Effector memory CD8-positive, alpha-beta T cell (primary cell): ENCODE measurements at regions not wholly inside any gene's neighbourhood (a gene's known extent, or its start where the extent isn't known, plus 50 kb on each side); places are given as distances from the start of the nearest gene placed in this dataset.

Source experiments
- ATAC-seq: fragments of 150-1000 bp; cut with Tn5 transposase; replicated peaks from 2 replicates; pipeline ENCODE4 v1.10.0; 2021; ENCODE audit warnings: mild to moderate bottlenecking, moderate library complexity
- DNase-seq, 3 experiments: peaks; one replicate each; pipeline ENCODE4 v3.0.0; 2021
- H3K27ac Mint-ChIP-seq, 2 donors: one replicate each; pipeline ENCODE4 v1.8.0; 2022; ENCODE audit warnings: mild to moderate bottlenecking in 2 of 2, mixed read lengths in 2 of 2, moderate library complexity in 2 of 2
- H3K27me3 Mint-ChIP-seq, 2 donors: one replicate each; pipeline ENCODE4 v1.8.0; 2022; ENCODE audit warnings: mixed read lengths in 2 of 2
- H3K36me3 Mint-ChIP-seq: one replicate; pipeline ENCODE4 v1.8.0; 2022; ENCODE audit warnings: mild to moderate bottlenecking, moderate library complexity, mixed read lengths; ENCODE audit not compliant: insufficient read depth
- H3K4me1 Mint-ChIP-seq, 2 donors: one replicate each; pipeline ENCODE4 v1.8.0; 2022; ENCODE audit warnings: low read depth in 2 of 2, mixed read lengths in 2 of 2
- H3K4me3 Mint-ChIP-seq, 2 donors: one replicate each; pipeline ENCODE4 v1.8.0; 2022; ENCODE audit warnings: mild to moderate bottlenecking in 2 of 2, mixed read lengths in 2 of 2, moderate library complexity in 2 of 2
- H3K9me3 Mint-ChIP-seq, 2 donors: one replicate each; pipeline ENCODE4 v1.8.0; 2022; ENCODE audit warnings: mixed read lengths in 2 of 2

DNA sequence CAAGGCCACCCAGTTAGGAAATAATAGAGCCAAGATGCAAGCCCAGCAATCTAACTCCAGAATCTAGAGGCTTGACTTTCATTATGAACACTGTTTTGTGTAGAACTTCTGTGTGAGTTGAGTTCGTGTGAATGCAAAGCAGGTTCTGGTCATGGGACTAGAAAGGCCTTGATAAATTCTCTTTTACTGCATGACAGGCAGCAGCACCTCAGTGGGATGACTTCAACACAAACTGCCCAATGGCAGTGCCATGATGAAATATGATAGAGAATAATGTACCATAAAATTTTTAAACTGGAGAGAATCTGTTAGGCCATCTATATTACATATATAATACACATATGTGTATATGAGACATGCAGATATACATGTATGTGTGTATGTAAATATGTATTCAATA lies 214.5 kb downstream of the KLF5 start:
- no peaks in the 10 kb centered on the region for H3K36me3 Mint-ChIP-seq
- H3K27ac Mint-ChIP-seq, result no peak overlapping the region
- H3K4me3 Mint-ChIP-seq, result no peak overlapping the region
- H3K9me3 Mint-ChIP-seq, result no peaks in the 10 kb centered on the region
- peaks cover 0 to 2% of the 10 kb centered on the region in 2 donors for H3K4me1 Mint-ChIP-seq
- DNase-seq (no peak), ATAC-seq (no peak)
- no peaks in the 10 kb centered on the region for H3K27me3 Mint-ChIP-seq

DNA sequence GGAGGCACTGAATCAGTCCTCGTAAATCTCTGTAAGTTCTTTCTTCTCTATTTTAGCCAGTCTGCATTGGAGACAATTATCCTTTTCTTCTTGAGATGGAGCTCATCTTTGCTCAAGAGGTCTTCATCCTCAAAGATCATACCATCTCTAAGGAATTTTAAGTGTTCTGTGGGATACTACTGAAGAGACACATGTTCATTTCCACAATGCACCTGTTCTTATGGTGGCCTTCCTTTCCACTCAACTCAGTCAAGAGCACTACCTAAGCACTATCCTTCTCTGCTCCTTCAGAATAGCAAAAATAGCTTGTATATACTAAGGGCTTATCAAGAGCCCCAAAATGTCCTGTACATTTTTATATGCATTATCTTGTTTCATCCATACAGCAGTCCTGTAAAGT lies 214.0 kb downstream of the KLF5 start:
- Mint-ChIP-seq H3K27me3 (no peaks in the 10 kb centered on the region), H3K27ac (no peak overlapping the region), H3K9me3 (no peaks in the 10 kb centered on the region)

DNA sequence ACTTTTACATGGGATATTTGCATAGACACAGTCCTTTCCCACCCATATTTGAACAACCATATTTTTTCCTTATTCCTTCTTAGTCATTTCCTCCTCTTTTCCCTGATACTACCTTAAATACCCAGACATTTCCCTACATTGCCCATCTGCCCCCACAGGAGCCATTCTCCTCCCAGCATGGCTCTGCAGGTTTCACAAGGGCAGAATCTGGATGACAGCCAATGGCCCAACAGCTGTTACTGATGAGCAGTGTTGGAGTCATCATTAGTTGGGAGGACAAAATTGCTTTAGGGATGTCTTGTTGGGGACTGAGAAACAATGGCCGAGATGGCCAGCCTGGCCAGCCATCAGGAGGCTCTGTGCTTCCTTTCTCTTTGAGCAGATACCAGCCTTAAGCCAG lies 209.5 kb downstream of the KLF5 start:
- Mint-ChIP-seq H3K4me3 (no peak overlapping the region), H3K36me3 (no peaks in the 10 kb centered on the region), H3K27me3 (peaks cover 9 to 21% of the 10 kb centered on the region in 2 donors), H3K27ac (no peak overlapping the region), H3K4me1 (no peaks in the 10 kb centered on the region), H3K9me3 (no peaks in the 10 kb centered on the region)
- no peak for DNase-seq
- no peak for ATAC-seq

More for the DNA sequence above, 214.0 kb downstream of the KLF5 start:
- Mint-ChIP-seq H3K4me1 (peaks cover 0 to 2% of the 10 kb centered on the region in 2 donors), H3K4me3 (no peak overlapping the region), H3K36me3 (no peaks in the 10 kb centered on the region)
- DNase-seq (no peak), ATAC-seq (no peak)

DNA sequence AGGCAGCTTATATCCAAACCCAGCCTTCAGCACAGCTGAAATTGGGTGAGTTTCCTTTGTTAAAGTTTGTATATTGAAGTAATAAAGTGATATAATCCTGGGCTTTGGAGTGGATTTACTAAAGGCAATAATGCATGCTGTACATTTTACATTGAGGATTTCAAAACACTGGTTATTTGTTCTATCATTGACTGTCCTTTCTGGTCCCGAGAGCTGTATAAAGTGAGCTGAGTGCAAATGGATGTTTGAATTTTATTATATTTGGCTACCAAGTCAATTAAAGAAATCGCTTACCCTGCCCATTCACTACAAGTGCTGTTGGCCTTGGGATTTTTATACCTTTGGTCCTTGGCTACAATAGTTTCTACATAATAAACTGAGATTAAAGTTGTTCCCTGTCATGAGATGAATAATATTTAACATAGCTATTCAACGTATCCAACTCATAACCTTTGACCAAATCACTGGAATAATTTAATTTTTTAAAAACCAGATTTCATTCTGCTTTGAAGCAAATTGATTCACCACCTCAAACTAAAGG lies 207.9 kb downstream of the KLF5 start:
- Mint-ChIP-seq H3K36me3 (no peaks in the 10 kb centered on the region), H3K27ac (no peak overlapping the region), H3K4me1 (no peaks in the 10 kb centered on the region), H3K4me3 (no peak overlapping the region), H3K27me3 (peaks cover 15 to 28% of the 10 kb centered on the region in 2 donors), H3K9me3 (no peaks in the 10 kb centered on the region)
- ATAC-seq, result no peak
- DNase-seq, result no peak

DNA sequence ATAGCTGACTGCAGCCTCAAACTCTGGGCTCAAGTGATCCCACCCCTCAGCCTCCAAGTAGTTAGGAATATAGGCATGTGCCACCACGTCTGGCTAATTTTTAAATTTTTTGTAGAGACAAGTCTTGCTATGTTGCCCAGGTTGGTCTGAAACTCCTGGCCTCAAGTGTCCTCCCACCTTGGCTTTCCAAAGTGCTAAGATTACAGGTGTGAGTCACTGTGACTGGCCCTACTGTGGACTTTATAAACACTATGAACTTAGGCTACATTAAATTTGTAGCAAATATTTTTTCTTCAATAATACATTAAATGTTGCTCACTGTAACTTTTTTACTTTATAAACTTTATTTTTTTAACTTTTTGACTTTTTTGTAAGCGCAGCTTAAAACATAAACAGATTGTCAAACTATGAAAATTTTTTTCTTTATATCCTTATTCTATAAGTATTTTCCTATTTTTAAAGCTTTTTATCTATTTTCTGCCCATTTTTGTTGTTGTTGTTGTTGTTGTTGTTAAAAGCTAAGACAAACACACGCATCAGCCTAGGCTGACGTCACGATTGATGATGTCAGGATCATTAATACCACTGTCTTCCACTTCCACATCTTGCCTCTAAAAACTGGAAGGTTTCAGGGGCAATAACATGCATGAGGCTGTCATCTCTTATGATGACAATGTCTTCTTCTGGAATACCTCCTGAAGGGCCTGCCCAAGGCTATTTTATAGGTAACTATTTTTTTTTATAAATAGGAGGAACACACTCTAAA lies 204.2 kb downstream of the KLF5 start:
- peaks cover 35 to 43% of the 10 kb centered on the region in 2 donors for H3K27me3 Mint-ChIP-seq
- H3K36me3 Mint-ChIP-seq, result no peaks in the 10 kb centered on the region
- ATAC-seq, result no peak
- H3K9me3 Mint-ChIP-seq, result no peaks in the 10 kb centered on the region
- H3K4me1 Mint-ChIP-seq, result no peaks in the 10 kb centered on the region
- no peak overlapping the region for H3K4me3 Mint-ChIP-seq
- H3K27ac Mint-ChIP-seq, result no peak overlapping the region
- DNase-seq, result no peak

DNA sequence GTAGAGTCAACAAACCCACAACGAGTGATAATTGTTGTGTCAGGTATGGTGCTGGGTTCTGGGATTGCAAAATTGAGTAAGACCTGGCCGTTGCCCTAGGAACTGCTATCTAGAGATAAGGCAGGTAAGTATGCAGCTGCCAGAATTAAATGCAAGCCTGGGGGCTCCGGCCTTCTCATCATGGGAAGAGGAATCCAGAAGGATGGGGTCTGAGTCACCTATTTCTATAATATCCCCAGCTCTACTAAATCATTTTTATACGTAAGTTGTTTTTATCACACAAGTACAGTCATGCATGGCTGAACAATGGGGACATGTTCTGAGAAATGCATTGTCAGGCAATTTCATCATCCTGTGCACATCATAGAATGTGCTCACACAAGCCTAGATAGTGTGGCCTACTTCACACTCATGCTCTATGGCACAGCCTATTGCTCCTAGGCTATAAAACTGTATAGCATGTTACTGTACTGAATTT lies 203.0 kb downstream of the KLF5 start:
- ATAC-seq (no peak), DNase-seq (no peak)
- H3K4me3 Mint-ChIP-seq, result no peak overlapping the region
- H3K27me3 Mint-ChIP-seq, result peaks cover 36 to 47% of the 10 kb centered on the region in 2 donors
- H3K27ac Mint-ChIP-seq, result no peak overlapping the region
- no peaks in the 10 kb centered on the region for H3K36me3 Mint-ChIP-seq
- H3K4me1 Mint-ChIP-seq, result no peaks in the 10 kb centered on the region
- H3K9me3 Mint-ChIP-seq, result no peaks in the 10 kb centered on the region

DNA sequence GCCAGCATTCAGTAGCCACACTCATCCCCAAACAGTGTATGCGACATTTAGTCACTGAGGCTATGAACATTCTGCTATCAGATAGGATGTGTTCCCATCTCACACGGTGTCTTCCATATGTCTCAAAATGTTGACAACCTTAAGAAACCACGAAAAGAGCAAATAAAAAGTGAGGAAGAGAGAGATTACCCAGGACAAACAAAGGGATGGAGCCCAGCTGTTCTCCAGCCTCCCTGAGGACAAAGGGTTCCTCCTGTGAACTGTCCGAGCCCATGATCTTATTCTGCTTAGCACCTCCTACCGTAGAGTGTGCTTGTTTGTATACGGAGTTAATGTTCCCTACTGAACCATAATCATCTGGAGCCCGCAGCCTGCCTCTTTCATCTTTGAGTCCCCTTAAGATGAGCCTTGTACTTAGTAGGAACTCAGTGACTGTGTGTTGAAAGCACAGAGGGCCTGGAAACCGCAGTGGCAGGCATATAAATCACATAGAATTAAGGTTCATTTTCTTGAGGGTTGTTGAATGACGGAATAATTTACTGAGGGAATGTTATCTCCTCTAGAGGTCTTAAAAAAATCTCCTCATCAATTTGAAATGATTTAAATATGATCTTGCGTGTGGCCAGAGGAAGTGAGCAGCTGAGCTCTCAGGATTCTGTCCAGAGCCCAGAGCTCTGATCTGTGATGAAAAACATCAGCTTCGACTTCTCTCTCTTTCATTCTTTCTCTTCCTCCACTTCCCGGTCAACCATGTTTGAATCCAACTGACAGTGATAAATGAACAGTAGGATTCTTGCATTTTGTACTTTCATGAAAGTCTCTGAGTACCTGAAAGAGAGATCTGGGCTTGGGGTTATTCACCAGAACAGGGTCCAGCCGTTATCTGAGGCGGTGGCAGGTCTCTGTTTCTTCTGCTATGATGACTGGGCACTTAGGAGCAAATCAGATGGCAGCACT lies 200.5 kb downstream of the KLF5 start:
- DNase-seq (no peak), ATAC-seq (no peak)
- Mint-ChIP-seq H3K9me3 (no peaks in the 10 kb centered on the region), H3K36me3 (no peaks in the 10 kb centered on the region), H3K27me3 (peaks cover 27 to 32% of the 10 kb centered on the region in 2 donors), H3K4me1 (no peaks in the 10 kb centered on the region), H3K27ac (no peak overlapping the region), H3K4me3 (no peak overlapping the region)

DNA sequence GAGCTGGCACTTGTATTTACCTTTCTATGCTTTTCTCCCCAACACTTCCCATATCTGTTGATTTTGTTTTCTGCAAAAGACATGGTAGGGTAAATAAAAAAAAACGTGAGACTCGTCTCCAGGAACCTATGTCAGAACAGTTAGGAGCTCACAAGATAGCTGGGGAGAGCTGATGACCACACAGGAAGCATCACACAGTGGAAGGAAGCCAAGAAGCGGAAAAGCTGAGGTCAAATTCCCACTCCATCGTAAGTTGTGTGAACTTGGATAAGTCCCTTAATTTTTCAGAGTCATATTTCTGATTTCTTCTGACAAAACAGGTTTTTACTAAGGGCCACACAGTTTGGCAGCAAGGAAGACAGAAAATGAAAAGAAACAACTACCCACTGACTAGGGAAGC lies 199.6 kb downstream of the KLF5 start:
- Mint-ChIP-seq H3K4me1 (no peaks in the 10 kb centered on the region), H3K27ac (no peak overlapping the region), H3K4me3 (no peak overlapping the region), H3K36me3 (no peaks in the 10 kb centered on the region), H3K9me3 (no peaks in the 10 kb centered on the region), H3K27me3 (peaks cover 26 to 27% of the 10 kb centered on the region in 2 donors)
- DNase-seq (no peak), ATAC-seq (no peak)

DNA sequence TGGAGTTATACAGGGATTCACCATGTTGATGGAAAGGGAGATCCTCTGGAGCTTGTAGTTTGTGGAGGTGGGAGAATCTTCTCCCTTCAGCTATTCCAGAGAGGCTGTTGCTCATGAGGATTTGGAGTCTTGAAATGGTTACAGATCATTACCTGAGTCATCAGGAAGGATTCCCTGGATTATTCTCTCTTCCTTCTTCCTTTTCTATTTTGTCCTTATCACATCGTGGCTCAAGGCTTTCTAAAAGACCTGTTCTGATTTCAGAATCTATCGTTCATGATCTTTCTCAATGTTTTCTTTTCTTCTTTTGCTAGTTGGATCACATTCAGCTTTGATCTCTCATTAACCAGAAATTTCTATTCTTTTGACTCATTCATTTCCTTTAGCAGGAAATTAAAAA lies 196.0 kb downstream of the KLF5 start:
- DNase-seq, result no peak
- H3K9me3 Mint-ChIP-seq, result no peaks in the 10 kb centered on the region
- no peak overlapping the region for H3K4me3 Mint-ChIP-seq
- H3K27ac Mint-ChIP-seq, result no peak overlapping the region
- no peak for ATAC-seq
- no peaks in the 10 kb centered on the region for H3K36me3 Mint-ChIP-seq
- H3K27me3 Mint-ChIP-seq, result peaks cover 13 to 19% of the 10 kb centered on the region in 2 donors
- H3K4me1 Mint-ChIP-seq, result no peaks in the 10 kb centered on the region

DNA sequence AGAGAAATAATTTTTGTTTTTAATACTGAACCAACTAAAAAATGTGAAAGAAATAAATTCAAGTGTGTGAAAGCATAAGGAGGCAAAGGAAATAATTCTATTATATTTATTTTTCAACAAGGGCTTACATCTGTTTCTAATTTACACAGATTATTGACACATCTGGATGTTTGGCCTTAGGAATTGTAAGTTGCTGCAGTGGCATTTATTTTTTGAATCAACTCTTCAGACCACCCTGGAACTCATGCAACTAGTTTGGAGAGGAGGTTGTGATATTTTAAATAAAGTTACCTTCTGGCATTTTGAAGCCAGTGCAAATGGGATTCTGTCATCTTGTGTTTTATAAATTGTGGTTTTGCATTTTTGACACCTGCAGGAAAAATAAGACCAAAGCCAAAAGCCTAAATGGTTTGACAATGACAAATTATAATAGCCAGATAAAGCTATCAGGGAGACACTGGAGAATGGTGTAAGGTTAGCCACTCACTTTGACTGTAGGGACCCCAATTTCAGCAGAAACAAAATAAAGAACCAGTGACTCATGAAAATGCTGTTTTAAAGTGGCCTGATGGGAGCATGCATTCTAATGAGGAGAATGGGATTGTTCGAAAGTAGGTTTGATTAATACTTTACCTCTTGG lies 192.9 kb downstream of the KLF5 start:
- no peak for ATAC-seq
- no peaks in the 10 kb centered on the region for H3K36me3 Mint-ChIP-seq
- no peaks in the 10 kb centered on the region for H3K9me3 Mint-ChIP-seq
- H3K27ac Mint-ChIP-seq, result no peak overlapping the region
- no peak for DNase-seq
- H3K27me3 Mint-ChIP-seq, result no peaks in the 10 kb centered on the region
- H3K4me1 Mint-ChIP-seq, result no peaks in the 10 kb centered on the region
- no peak overlapping the region for H3K4me3 Mint-ChIP-seq

DNA sequence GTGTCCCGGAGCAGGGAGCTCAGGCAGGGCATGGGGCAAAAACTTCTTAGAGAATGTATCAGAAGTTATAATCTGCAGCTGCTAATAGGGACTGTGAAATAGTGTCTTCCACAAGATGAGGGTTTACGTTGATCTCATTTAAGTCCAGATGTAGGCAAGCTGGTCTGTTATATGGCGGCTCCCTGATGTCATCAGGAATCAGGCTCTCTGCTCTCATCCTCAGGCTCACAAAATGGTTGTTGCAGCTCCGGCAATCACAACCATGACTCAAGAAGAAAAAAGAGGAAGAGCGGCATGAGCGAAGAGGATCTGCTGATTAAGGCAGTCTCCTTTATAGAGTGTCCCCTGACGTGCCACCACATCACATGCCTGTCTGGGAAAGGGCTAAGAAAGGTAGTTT lies 191.3 kb downstream of the KLF5 start:
- no peaks in the 10 kb centered on the region for H3K4me1 Mint-ChIP-seq
- ATAC-seq (no peak), DNase-seq (no peak)
- no peaks in the 10 kb centered on the region for H3K36me3 Mint-ChIP-seq
- no peak overlapping the region for H3K27ac Mint-ChIP-seq
- no peaks in the 10 kb centered on the region for H3K9me3 Mint-ChIP-seq
- no peaks in the 10 kb centered on the region for H3K27me3 Mint-ChIP-seq
- H3K4me3 Mint-ChIP-seq, result no peak overlapping the region

DNA sequence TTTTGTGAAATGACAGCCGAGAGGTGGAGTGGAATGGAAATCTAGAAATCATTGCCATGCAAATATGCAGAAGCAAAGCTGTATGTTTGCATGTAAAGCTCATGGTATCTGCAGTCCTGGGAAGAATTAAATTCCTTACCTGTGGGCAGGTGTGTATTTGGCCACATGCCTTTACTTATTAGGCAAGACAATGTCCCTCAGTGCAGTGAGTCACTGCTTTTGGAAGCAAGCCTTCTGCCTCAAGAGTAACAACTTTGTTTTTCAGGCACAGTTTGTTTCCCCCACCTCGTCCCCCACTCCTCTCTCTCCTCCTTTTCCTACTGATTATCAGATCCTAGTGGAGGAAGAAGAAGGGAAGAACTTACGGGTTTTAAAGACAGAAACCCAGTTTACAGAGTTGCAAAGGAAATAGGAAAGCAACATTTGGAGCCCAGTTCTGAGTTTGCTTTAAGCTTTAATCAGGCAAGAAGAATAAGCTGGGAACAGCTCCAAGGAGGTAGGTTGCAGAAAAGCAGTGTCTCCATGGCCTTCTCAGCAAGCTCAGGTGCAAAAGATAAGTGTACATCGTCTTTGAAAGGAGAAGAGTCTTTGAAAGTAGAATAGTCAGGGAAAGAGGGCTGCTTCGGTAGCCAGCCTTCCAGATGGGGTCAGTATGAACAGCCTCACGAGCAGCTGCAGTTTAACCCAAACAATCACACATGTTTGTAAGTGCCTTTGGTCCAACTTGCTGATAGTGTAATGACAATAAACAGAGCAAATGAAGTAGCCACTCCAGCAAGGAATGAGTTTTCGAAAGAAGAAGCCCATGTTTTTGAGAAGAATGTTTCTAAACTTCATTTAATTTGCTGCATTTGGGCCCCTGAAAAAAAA lies 190.1 kb downstream of the KLF5 start:
- H3K27me3 Mint-ChIP-seq, result no peaks in the 10 kb centered on the region
- no peak overlapping the region for H3K27ac Mint-ChIP-seq

More for the DNA sequence above, 190.1 kb downstream of the KLF5 start:
- H3K4me1 Mint-ChIP-seq, result no peaks in the 10 kb centered on the region
- H3K9me3 Mint-ChIP-seq, result no peaks in the 10 kb centered on the region
- DNase-seq (no peak), ATAC-seq (no peak)
- no peaks in the 10 kb centered on the region for H3K36me3 Mint-ChIP-seq
- H3K4me3 Mint-ChIP-seq, result no peak overlapping the region
